ENCODE measurements at regions not wholly inside any gene's neighbourhood (a gene's known extent, or its start where the extent isn't known, plus 50 kb on each side); places are given as distances from the start of the nearest gene placed in this dataset.

DNA sequence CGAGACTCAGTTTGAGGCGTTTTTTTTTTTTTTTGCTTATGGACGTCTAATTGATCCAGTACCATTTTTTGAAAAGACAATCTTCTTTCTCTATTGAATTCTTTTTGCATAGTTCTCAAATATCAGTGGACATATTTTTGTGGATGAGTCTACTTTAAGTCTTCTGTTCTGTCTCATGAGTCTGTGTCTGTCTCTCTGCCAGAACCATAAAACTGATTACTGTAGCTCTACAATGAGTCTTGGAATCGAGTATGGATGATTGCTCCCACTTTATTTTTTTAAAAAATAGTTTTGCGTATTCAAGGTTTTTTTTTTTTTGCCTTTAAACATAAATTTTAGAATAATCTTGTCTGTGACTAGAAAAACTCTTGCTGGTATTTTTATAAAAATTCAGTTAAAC is 323.5 kb downstream of the ZNF326 start:
- no peaks in the 10 kb centered on the region for H3K9me3 ChIP-seq
- no peaks in the 10 kb centered on the region for H3K27me3 ChIP-seq
- no peak overlapping the region for H3K4me3 ChIP-seq
- intact Hi-C loops (cut with DNase I): no loop called here
- no peak overlapping the region for H3K27ac ChIP-seq
- no peaks in the 10 kb centered on the region for H3K36me3 ChIP-seq
- no peak for DNase-seq
- WGBS, 2 donors: 58 to 59% methylated on average over 5 of the region's 5 CpGs
- H3K4me1 ChIP-seq: no peaks in the 10 kb centered on the region
- TF ChIP-seq POLR2AphosphoS5 (IDR thresholded peaks at IDR 0.05): no peak
- TF ChIP-seq EP300 (IDR thresholded peaks at IDR 0.05): no peak
- TF ChIP-seq POLR2A (IDR thresholded peaks at IDR 0.05): no peak
- TF ChIP-seq, protein P1, sequence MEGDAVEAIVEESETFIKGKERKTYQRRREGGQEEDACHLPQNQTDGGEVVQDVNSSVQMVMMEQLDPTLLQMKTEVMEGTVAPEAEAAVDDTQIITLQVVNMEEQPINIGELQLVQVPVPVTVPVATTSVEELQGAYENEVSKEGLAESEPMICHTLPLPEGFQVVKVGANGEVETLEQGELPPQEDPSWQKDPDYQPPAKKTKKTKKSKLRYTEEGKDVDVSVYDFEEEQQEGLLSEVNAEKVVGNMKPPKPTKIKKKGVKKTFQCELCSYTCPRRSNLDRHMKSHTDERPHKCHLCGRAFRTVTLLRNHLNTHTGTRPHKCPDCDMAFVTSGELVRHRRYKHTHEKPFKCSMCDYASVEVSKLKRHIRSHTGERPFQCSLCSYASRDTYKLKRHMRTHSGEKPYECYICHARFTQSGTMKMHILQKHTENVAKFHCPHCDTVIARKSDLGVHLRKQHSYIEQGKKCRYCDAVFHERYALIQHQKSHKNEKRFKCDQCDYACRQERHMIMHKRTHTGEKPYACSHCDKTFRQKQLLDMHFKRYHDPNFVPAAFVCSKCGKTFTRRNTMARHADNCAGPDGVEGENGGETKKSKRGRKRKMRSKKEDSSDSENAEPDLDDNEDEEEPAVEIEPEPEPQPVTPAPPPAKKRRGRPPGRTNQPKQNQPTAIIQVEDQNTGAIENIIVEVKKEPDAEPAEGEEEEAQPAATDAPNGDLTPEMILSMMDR (IDR thresholded peaks at IDR 0.05): no peak

DNA sequence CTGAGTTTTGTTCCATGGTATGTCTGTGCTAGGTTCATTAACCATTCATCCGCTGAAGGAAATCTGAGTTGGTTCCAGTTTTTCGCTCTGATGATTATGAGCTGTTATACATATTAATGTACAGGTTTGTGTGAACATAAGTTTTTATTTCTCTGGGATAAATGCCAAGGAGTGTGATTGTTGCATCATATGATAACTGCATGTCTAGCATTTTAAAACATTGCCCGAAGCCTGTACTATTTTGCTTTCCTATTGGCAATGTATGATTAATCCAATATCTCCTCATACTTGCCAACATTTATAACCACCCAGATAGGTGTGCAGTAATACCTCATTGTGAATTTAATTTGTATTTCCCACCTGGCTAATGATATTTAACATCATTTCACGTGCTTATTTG is 322.7 kb downstream of the ZNF326 start:
- TF ChIP-seq EP300 (IDR thresholded peaks at IDR 0.05) (no peak), POLR2AphosphoS5 (IDR thresholded peaks at IDR 0.05) (no peak), POLR2A (IDR thresholded peaks at IDR 0.05) (no peak)
- TF ChIP-seq, protein P1 (IDR thresholded peaks at IDR 0.05): no peak
- H3K36me3 ChIP-seq: no peaks in the 10 kb centered on the region
- no peak for DNase-seq
- H3K4me3 ChIP-seq: no peak overlapping the region
- H3K9me3 ChIP-seq: no peaks in the 10 kb centered on the region
- WGBS, 2 donors: 46 to 75% methylated on average over 4 of the region's 4 CpGs
- no peaks in the 10 kb centered on the region for H3K27me3 ChIP-seq
- no peaks in the 10 kb centered on the region for H3K4me1 ChIP-seq
- H3K27ac ChIP-seq: no peak overlapping the region
- intact Hi-C loops (cut with DNase I): no loop called here

DNA sequence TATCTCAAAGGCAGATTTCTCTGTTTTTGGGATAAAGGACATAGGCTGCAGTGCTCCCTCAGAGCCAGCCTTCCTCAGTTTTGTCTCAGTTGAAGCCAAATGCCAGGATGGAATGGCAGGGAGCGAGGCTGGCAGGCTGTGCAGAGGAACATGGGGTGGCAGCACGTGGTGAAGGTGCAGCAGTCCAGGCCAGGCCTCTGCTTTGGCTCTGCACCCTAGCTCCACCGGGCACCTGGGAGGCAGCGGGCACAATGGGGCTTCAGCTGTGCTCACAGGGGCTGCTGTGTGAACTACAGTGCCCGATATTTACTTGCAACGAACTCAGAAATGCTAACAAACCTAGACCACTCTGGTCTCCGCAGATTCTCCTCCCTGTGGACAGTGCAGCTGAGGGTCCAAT is 319.6 kb downstream of the ZNF326 start:
- H3K27ac ChIP-seq: no peak overlapping the region
- TF ChIP-seq POLR2A (IDR thresholded peaks at IDR 0.05) (no peak), EP300 (IDR thresholded peaks at IDR 0.05) (no peak), POLR2AphosphoS5 (IDR thresholded peaks at IDR 0.05) (no peak)
- TF ChIP-seq, protein P1 (IDR thresholded peaks at IDR 0.05): no peak
- H3K4me1 ChIP-seq: no peaks in the 10 kb centered on the region
- no peaks in the 10 kb centered on the region for H3K27me3 ChIP-seq
- no peaks in the 10 kb centered on the region for H3K36me3 ChIP-seq
- no peak overlapping the region for H3K4me3 ChIP-seq
- no peaks in the 10 kb centered on the region for H3K9me3 ChIP-seq
- intact Hi-C loops (cut with DNase I): no loop called here
- DNase-seq: no peak
- whole genome bisulfite sequencing, 2 donors: 86 to 94% methylated on average over 7 of the region's 7 CpGs

DNA sequence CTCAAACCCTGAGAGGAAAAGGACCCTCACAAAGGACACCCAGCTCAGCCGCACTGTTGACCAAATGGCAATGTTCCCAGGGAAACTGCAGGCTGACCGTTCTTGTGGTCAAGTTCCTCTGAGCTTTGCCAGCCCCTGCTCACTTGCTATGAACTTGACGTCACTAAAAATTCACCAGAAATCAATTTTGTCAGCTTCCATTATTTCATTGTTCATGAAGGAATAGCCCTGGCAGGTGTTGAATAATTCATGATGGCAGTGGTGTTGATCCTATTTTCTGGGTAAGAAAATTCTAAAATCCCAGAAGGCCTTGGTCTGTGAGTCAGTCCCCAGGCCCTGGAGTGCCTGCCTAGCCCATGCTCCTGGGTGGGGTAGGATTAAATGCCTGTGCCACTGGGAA is 318.9 kb downstream of the ZNF326 start:
- Histone ChIP-seq H3K4me3 (no peak overlapping the region), H3K9me3 (no peaks in the 10 kb centered on the region), H3K4me1 (no peaks in the 10 kb centered on the region), H3K27me3 (no peaks in the 10 kb centered on the region), H3K36me3 (no peaks in the 10 kb centered on the region), H3K27ac (no peak overlapping the region)
- intact Hi-C loops (cut with DNase I): no loop called here
- TF ChIP-seq, protein P1 (IDR thresholded peaks at IDR 0.05): no peak
- TF ChIP-seq POLR2AphosphoS5 (IDR thresholded peaks at IDR 0.05): no peak
- TF ChIP-seq EP300 (IDR thresholded peaks at IDR 0.05): no peak
- no peak for TF ChIP-seq POLR2A (IDR thresholded peaks at IDR 0.05)
- 86 to 88% methylated on average over 3 of the region's 3 CpGs for WGBS, 2 donors
- DNase-seq: no peak

DNA sequence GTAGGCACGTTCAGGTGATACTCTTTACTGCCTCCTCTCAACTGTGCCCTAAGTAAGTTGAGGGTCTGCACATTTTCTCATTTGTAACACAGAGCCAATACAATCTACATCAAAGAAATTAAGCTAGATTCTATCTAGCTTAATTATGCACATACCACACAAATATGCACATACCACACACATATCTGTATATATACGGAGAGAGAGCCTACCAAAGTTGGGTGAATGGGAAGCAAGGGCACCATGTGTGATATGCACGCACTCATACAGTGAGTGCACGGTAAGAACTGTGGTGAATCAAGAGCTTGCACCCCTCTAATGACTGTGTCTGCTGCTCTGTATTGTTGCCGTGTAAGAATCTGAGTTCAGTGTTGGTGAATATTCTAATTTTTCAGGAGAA is 314.9 kb downstream of the ZNF326 start:
- Histone ChIP-seq H3K4me1 (no peaks in the 10 kb centered on the region), H3K4me3 (no peak overlapping the region), H3K27ac (no peak overlapping the region), H3K27me3 (no peaks in the 10 kb centered on the region), H3K36me3 (no peaks in the 10 kb centered on the region), H3K9me3 (no peaks in the 10 kb centered on the region)
- intact Hi-C loops (cut with DNase I): no loop called here
- TF ChIP-seq POLR2A (IDR thresholded peaks at IDR 0.05) (no peak), EP300 (IDR thresholded peaks at IDR 0.05) (no peak), POLR2AphosphoS5 (IDR thresholded peaks at IDR 0.05) (no peak)
- TF ChIP-seq, protein P1 (IDR thresholded peaks at IDR 0.05): no peak
- WGBS, 2 donors: 92 to 93% methylated on average over 5 of the region's 5 CpGs
- no peak for DNase-seq

All from sigmoid colon (tissue), 6 donors.